Suprapubic skin (tissue), 3 donors: ENCODE measurements at regions not wholly inside any gene's neighbourhood (a gene's known extent, or its start where the extent isn't known, plus 50 kb on each side); places are given as distances from the start of the nearest gene placed in this dataset.

ENCODE experiments used
- CTCF ChIP-seq, 2 donors: fragments of 200-600 bp in 1 of 2; fragments of 450-650 bp in 1 of 2; sonication (generic) in 1 of 2; IDR thresholded peaks; one replicate each; pipeline ENCODE4 v1.5.1; 2016 to 2019; ENCODE audit warnings: antibody characterized with exemption in 2 of 2, mild to moderate bottlenecking in 1 of 2, moderate library complexity in 1 of 2
- POLR2A ChIP-seq, 2 donors: fragments of 450-650 bp; IDR thresholded peaks; one replicate each; pipeline ENCODE4 v1.6.1; 2017; ENCODE audit warnings: antibody characterized with exemption in 2 of 2, mild to moderate bottlenecking in 2 of 2, moderate library complexity in 2 of 2

- TF ChIP-seq POLR2A (IDR thresholded peaks at IDR 0.05) (no peak), CTCF (IDR thresholded peaks at IDR 0.05) (no peak)
Observed at GRCh38 chrX:34227804-34228203, 95.7 kb upstream of the FAM47A start.
